Right lobe of liver (tissue), 6 donors: ENCODE measurements at regions not wholly inside any gene's neighbourhood (a gene's known extent, or its start where the extent isn't known, plus 50 kb on each side); places are given as distances from the start of the nearest gene placed in this dataset.

Experiments used
- ATAC-seq, 4 donors: fragments of 200-7000 bp; cut with Tn5 transposase; one replicate each; pipeline ENCODE4 v1.9.1; 2020; ENCODE audit warnings: mild to moderate bottlenecking in 4 of 4, moderate library complexity in 4 of 4
- DNase-seq, 3 donors: peaks; one replicate each; pipeline ENCODE4 v3.0.0-alpha.2; 2020
- H3K27ac ChIP-seq, 3 donors: fragments of 200-600 bp; one replicate each; pipeline ENCODE4 v1.8.0; 2022
- H3K27me3 ChIP-seq, 2 donors: fragments of 200-600 bp; one replicate each; pipeline ENCODE4 v1.8.0; 2022
- H3K36me3 ChIP-seq, 4 donors: fragments of 200-600 bp; sonication (generic) in 1 of 4; one replicate each; pipeline versions ENCODE4 v1.5.1 to v1.8.0; 2017 to 2022; ENCODE audit warnings: control low read depth in 1 of 4
- H3K4me1 ChIP-seq, 4 donors: fragments of 200-600 bp; sonication (generic) in 1 of 4; one replicate each; pipeline versions ENCODE4 v1.5.1 to v1.8.0; 2017 to 2022; ENCODE audit warnings: control low read depth in 1 of 4
- H3K4me3 ChIP-seq, 3 donors: fragments of 200-600 bp; one replicate each; pipeline ENCODE4 v1.8.0; 2022
- H3K9me3 ChIP-seq, 4 donors: fragments of 200-600 bp; sonication (generic) in 1 of 4; one replicate each; pipeline versions ENCODE4 v1.5.1 to v1.8.0; 2017 to 2022; ENCODE audit warnings: control low read depth in 1 of 4
- POLR2A ChIP-seq: fragments of 450-650 bp; IDR thresholded peaks from one replicate; pipeline ENCODE4 v1.6.1; 2017; ENCODE audit warnings: antibody characterized with exemption, mild to moderate bottlenecking
- WGBS: methylation state at CpG from one replicate; pipeline ENCODE4 v1.1.6; 2018; ENCODE audit warnings: low coverage, low lambda C conversion rate; ENCODE audit not compliant: insufficient coverage; ENCODE audit errors: missing lambda C conversion rate; 5-methylcytosine and 5-hydroxymethylcytosine counted together
- intact Hi-C, 2 donors: fragments of 100-400 bp; cut with DNase I; formaldehyde crosslinking; loops; one replicate each; pipeline versions ENCODE4 v1.11.2 to v1.14.1; 2022
- TF ChIP-seq, protein P1 (sequence below), 4 donors: fragments of 200-600 bp in 3 of 4; fragments of 450-650 bp in 1 of 4; IDR thresholded peaks; one replicate each; pipeline versions ENCODE4 v1.5.1 to v1.8.0; 2016 to 2022; ENCODE audit warnings: antibody characterized with exemption in 4 of 4, mild to moderate bottlenecking in 2 of 4
- donor health status: DM: no; HTN: yes; CAD: no.
- donor health status: DM: no; HTN: no; CAD: no.
- donor health status: DM: no; HTN: no; CAD: no.
- donor health status: DM: no; HTN: yes; CAD: no.
- donor health status: DM: no; HTN: yes; CAD: no.

DNA sequence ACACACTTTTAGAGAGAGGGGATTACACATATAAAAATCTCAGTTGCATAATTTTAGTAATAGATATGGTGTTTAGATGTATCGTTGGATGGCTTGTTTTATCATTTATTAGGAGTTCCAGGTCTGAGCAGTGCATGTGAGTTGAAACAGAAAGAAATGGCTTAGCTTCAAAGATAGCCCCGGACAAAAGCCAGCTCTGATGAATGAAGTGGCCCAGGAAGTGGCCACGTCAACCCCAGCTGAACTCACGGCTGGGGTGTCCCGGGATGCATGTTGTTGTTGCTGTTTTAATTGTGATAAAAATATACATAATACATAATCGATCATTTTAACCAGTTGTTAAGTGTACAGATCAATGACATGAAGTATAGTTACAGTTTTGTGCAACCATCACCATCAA, 1513.6 kb downstream of the BRD1 start:
- no peak for TF ChIP-seq POLR2A
- Histone ChIP-seq H3K9me3 (peaks cover 0 to 2% (median 0%) of the 10 kb centered on the region in 4 donors), H3K27me3 (no peaks in the 10 kb centered on the region), H3K27ac (no peak overlapping the region), H3K4me1 (no peaks in the 10 kb centered on the region), H3K4me3 (no peak overlapping the region), H3K36me3 (no peaks in the 10 kb centered on the region)
- DNase-seq (no peak), ATAC-seq (no peak)
- intact Hi-C loops = no loop called here
- WGBS = 30% methylated on average over 6 of the region's 6 CpGs

- intact Hi-C loops = no loop called here
- 63% methylated on average over 10 of the region's 14 CpGs for WGBS
- DNase-seq = peak in 2 of 3 donors; percentile 15 to 19
- Histone ChIP-seq H3K4me1 (no peaks in the 10 kb centered on the region), H3K27me3 (no peaks in the 10 kb centered on the region), H3K36me3 (no peaks in the 10 kb centered on the region), H3K4me3 (no peak overlapping the region), H3K9me3 (peaks cover 0 to 2% (median 0%) of the 10 kb centered on the region in 4 donors), H3K27ac (no peak overlapping the region)
- no peak for ATAC-seq
- TF ChIP-seq POLR2A = no peak
- TF ChIP-seq, protein P1, sequence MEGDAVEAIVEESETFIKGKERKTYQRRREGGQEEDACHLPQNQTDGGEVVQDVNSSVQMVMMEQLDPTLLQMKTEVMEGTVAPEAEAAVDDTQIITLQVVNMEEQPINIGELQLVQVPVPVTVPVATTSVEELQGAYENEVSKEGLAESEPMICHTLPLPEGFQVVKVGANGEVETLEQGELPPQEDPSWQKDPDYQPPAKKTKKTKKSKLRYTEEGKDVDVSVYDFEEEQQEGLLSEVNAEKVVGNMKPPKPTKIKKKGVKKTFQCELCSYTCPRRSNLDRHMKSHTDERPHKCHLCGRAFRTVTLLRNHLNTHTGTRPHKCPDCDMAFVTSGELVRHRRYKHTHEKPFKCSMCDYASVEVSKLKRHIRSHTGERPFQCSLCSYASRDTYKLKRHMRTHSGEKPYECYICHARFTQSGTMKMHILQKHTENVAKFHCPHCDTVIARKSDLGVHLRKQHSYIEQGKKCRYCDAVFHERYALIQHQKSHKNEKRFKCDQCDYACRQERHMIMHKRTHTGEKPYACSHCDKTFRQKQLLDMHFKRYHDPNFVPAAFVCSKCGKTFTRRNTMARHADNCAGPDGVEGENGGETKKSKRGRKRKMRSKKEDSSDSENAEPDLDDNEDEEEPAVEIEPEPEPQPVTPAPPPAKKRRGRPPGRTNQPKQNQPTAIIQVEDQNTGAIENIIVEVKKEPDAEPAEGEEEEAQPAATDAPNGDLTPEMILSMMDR (IDR thresholded peaks at IDR 0.05) = no peak
Observed at GRCh38 chr22:48313175-48313830, 1514.4 kb downstream of the BRD1 start.

- no peaks in the 10 kb centered on the region for H3K4me1 ChIP-seq
- WGBS = 42% methylated on average over 10 of the region's 10 CpGs
- H3K4me3 ChIP-seq = no peak overlapping the region
- intact Hi-C loops = no loop called here
- no peaks in the 10 kb centered on the region for H3K36me3 ChIP-seq
- ATAC-seq (no peak), DNase-seq (peak in 1 of 3 donors; percentile 33)
- no peak overlapping the region for H3K27ac ChIP-seq
- TF ChIP-seq, protein P1 (IDR thresholded peaks at IDR 0.05) = no peak
- TF ChIP-seq POLR2A = no peak
- peaks cover 0 to 2% (median 0%) of the 10 kb centered on the region in 4 donors for H3K9me3 ChIP-seq
- H3K27me3 ChIP-seq = no peaks in the 10 kb centered on the region
Observed at GRCh38 chr22:48310740-48311139, 1516.9 kb downstream of the BRD1 start.

DNA sequence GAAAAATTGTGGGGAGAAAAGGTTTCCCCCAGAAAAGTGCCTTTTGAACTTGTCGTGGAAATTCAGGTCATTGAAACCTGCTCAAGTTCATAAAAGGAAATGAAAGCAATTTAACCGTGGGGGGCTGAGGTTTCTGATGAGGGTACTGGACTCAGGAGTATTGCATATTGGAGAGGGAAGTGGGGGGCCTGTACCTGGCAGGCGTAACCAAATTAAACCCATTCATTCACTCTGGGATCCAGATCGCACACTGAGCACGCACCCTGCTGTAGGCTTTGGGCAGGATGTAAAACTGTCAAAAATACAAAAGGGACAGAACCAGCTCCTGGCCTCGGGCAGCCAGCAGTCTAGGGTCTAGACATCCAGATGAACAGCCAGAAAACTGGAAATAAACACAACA, 1517.4 kb downstream of the BRD1 start:
- TF ChIP-seq POLR2A = no peak
- TF ChIP-seq, protein P1 (IDR thresholded peaks at IDR 0.05) = no peak
- intact Hi-C loops = no loop called here
- H3K4me3 ChIP-seq = no peak overlapping the region

GRCh38 chr22:48309836-48310235, 1517.8 kb downstream of the BRD1 start:
- ATAC-seq = no peak
- no peak for TF ChIP-seq POLR2A
- TF ChIP-seq, protein P1 (IDR thresholded peaks at IDR 0.05) = no peak

More for the DNA sequence above, 1517.4 kb downstream of the BRD1 start:
- no peaks in the 10 kb centered on the region for H3K4me1 ChIP-seq
- peaks cover 0 to 2% (median 0%) of the 10 kb centered on the region in 4 donors for H3K9me3 ChIP-seq
- no peaks in the 10 kb centered on the region for H3K36me3 ChIP-seq
- no peak overlapping the region for H3K27ac ChIP-seq
- 43% methylated on average over 6 of the region's 6 CpGs for WGBS
- ATAC-seq (no peak), DNase-seq (no peak)
- no peaks in the 10 kb centered on the region for H3K27me3 ChIP-seq

More at GRCh38 chr22:48309836-48310235, 1517.8 kb downstream of the BRD1 start:
- peaks cover 0 to 2% (median 0%) of the 10 kb centered on the region in 4 donors for H3K9me3 ChIP-seq
- WGBS = 48% methylated on average over 8 of the region's 8 CpGs
- H3K4me1 ChIP-seq = no peaks in the 10 kb centered on the region
- no peak overlapping the region for H3K4me3 ChIP-seq
- H3K36me3 ChIP-seq = no peaks in the 10 kb centered on the region
- no peaks in the 10 kb centered on the region for H3K27me3 ChIP-seq
- DNase-seq = no peak
- intact Hi-C loops = no loop called here
- no peak overlapping the region for H3K27ac ChIP-seq
